HG03175 (cell line): ENCODE measurements at regions not wholly inside any gene's neighbourhood (a gene's known extent, or its start where the extent isn't known, plus 50 kb on each side); places are given as distances from the start of the nearest gene placed in this dataset.

ENCODE experiments used
- ATAC-seq: cut with Tn5 transposase; IDR thresholded peaks from one replicate; pipeline ENCODE4 v1.9.1; 2021; ENCODE audit warnings: mild to moderate bottlenecking, moderate library complexity; ENCODE audit not compliant: unreplicated experiment

GRCh38 chr5:68429510-68429909, 214.0 kb downstream of the PIK3R1 start:
- ATAC-seq, result no peak

- no peak for ATAC-seq
Observed at GRCh38 chr5:68430279-68430678, 214.7 kb downstream of the PIK3R1 start.

- ATAC-seq, result no peak
Observed at GRCh38 chr5:68431186-68431585, 215.6 kb downstream of the PIK3R1 start.

GRCh38 chr5:68431601-68432337, 216.2 kb downstream of the PIK3R1 start:
- ATAC-seq, result no peak

GRCh38 chr5:68432682-68433081, 217.1 kb downstream of the PIK3R1 start:
- ATAC-seq, result no peak

GRCh38 chr5:68433526-68433922, 218.0 kb downstream of the PIK3R1 start:
- ATAC-seq, result no peak

GRCh38 chr5:68433923-68434879, 218.6 kb downstream of the PIK3R1 start:
- ATAC-seq, result peak; percentile 96

GRCh38 chr5:68435611-68436010, 220.1 kb downstream of the PIK3R1 start:
- no peak for ATAC-seq

- ATAC-seq, result no peak
Observed at GRCh38 chr5:68436686-68437520, 221.3 kb downstream of the PIK3R1 start.

GRCh38 chr5:68438876-68439275, 223.3 kb downstream of the PIK3R1 start:
- no peak for ATAC-seq

- no peak for ATAC-seq
Observed at GRCh38 chr5:68440245-68440644, 224.7 kb downstream of the PIK3R1 start.

- ATAC-seq, result no peak
Observed at GRCh38 chr5:68440651-68441050, 225.1 kb downstream of the PIK3R1 start.

- no peak for ATAC-seq
Observed at GRCh38 chr5:68441309-68442073, 225.9 kb downstream of the PIK3R1 start.

GRCh38 chr5:68443091-68443490, 227.5 kb downstream of the PIK3R1 start:
- ATAC-seq, result no peak

GRCh38 chr5:68444048-68444447, 228.5 kb downstream of the PIK3R1 start:
- ATAC-seq, result no peak

GRCh38 chr5:68444833-68445232, 229.3 kb downstream of the PIK3R1 start:
- ATAC-seq, result no peak

- ATAC-seq, result no peak
Observed at GRCh38 chr5:68445257-68446069, 229.9 kb downstream of the PIK3R1 start.

GRCh38 chr5:68446070-68446357, 230.5 kb downstream of the PIK3R1 start:
- ATAC-seq, result no peak

- peak; percentile 72 for ATAC-seq
Observed at GRCh38 chr5:68446487-68446894, 230.9 kb downstream of the PIK3R1 start.
